ENCODE measurements at regions not wholly inside any gene's neighbourhood (a gene's known extent, or its start where the extent isn't known, plus 50 kb on each side); places are given as distances from the start of the nearest gene placed in this dataset.

GRCh38 chr11:103596315-103596714 lies 440.1 kb upstream of the DDI1 start:
- H3K27ac ChIP-seq: no peak overlapping the region
- no peak for FAIRE-seq
- H3K9me3 ChIP-seq: no peaks in the 10 kb centered on the region
- intact Hi-C loops (cut with DNase I): loop anchor here in 1 of 3 donors (10.0 kb wide), 1 partner anchor 392 kb away; no protein-coding TSS in a partner anchor
- WGBS, 2 donors: 87 to 94% methylated on average over 3 of the region's 3 CpGs
- no peak for ATAC-seq
- no peaks in the 10 kb centered on the region for H3K27me3 ChIP-seq
- H3K4me1 ChIP-seq: no peaks in the 10 kb centered on the region
- no peak overlapping the region for H3K4me3 ChIP-seq
- no peak for TF ChIP-seq CTCF (IDR thresholded peaks at IDR 0.05)
- DNase-seq: no peak
- H3K36me3 ChIP-seq: no peaks in the 10 kb centered on the region

DNA sequence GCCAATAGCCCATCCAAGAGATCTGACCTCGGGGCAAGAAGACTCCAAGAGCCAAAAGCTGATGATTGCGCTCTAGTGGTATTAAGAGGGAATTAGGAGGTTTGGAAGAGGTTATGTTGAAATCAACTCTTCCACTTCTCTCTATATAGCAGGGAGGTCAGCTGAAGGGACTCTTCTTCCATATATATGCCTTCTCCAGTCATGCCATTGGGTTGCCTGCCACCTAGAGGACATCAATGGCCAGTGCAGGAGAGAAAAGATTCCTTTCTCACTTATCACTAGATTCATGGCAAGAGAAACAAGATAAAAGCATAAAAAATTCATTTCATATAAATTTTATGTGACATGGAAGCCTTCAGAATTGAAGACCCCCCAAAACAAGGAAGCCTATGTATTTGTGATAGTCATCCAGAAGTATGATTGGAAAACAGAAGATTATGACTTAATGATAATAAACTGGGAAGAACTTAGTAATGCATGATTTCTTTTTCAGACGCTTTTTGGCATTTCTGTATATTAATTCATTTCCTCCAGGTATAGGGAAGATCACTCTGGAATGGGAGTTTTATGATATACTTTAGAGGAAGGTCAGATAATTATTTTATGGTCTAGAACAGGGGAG lies 435.1 kb upstream of the DDI1 start:
- Histone ChIP-seq H3K9me3 (no peaks in the 10 kb centered on the region), H3K27me3 (no peaks in the 10 kb centered on the region), H3K27ac (no peak overlapping the region), H3K4me3 (no peak overlapping the region), H3K36me3 (no peaks in the 10 kb centered on the region), H3K4me1 (no peaks in the 10 kb centered on the region)
- FAIRE-seq (no peak), ATAC-seq (peak in 3 of 4 donors; percentile 86 to 90 (median 88)), DNase-seq (peak in 3 of 6 donors; percentile 13 to 33 (median 27))
- WGBS, 2 donors: 58 to 62% methylated on average over 3 of the region's 3 CpGs
- peak; percentile 70 to 80 (median 76) for TF ChIP-seq CTCF (IDR thresholded peaks at IDR 0.05)
- intact Hi-C loops (cut with DNase I): loop anchor here in 1 of 3 donors (10.0 kb wide), 1 partner anchor 277 kb away; no protein-coding TSS in a partner anchor

DNA sequence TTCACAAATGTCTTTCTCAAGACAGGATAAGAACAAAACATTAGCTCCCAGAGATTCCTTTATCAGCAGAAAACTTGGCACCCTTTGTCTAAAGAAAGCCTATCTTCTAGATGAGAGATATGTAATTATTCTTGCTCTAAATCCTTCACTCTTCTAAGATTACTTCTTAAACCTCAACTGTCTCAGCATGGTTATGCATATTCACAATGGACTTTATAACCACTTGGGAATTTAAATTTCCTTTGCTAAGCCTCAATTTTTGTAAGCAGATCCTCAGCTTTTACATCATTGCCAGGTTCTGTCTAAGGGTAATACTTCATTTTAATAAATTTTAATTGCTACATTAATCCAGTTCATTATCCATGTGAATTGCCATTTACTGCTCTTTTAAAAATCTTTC lies 433.6 kb upstream of the DDI1 start:
- Histone ChIP-seq H3K27ac (no peak overlapping the region), H3K27me3 (no peaks in the 10 kb centered on the region), H3K9me3 (no peaks in the 10 kb centered on the region), H3K4me1 (no peaks in the 10 kb centered on the region), H3K4me3 (no peak overlapping the region), H3K36me3 (no peaks in the 10 kb centered on the region)
- intact Hi-C loops (cut with DNase I): loop anchor here in 1 of 3 donors (10.0 kb wide), 1 partner anchor 278 kb away; no protein-coding TSS in a partner anchor
- no peak for DNase-seq
- no peak for ATAC-seq
- FAIRE-seq: no peak
- TF ChIP-seq CTCF (IDR thresholded peaks at IDR 0.05): no peak

DNA sequence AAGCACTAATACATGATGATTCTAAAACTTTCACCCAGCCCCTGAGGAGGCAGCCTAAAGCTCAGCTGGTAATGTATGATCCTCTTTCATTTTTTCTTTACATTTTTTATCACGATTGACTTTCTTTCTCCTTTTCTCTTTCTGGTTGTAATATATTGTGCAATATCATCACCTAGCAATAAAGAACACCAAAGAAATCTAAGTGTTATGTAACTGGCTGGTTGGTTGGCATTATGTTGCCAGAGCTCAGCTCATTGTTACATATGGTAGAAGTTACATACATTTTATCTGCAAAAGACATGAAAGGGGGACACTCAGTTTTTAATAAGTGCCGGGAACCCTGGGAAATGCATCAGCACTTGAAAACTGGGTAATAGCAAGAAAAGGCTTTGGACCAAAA lies 432.1 kb upstream of the DDI1 start:
- Histone ChIP-seq H3K36me3 (no peaks in the 10 kb centered on the region), H3K4me1 (no peaks in the 10 kb centered on the region), H3K4me3 (no peak overlapping the region), H3K9me3 (no peaks in the 10 kb centered on the region), H3K27ac (no peak overlapping the region), H3K27me3 (no peaks in the 10 kb centered on the region)
- intact Hi-C loops (cut with DNase I): loop anchor here in 1 of 3 donors (10.0 kb wide), 1 partner anchor 280 kb away; no protein-coding TSS in a partner anchor
- WGBS, 2 donors: 61 to 64% methylated on average over 2 of the region's 2 CpGs
- TF ChIP-seq CTCF (IDR thresholded peaks at IDR 0.05): no peak
- ATAC-seq (no peak), FAIRE-seq (no peak), DNase-seq (no peak)

GRCh38 chr11:103608566-103608965 lies 427.9 kb upstream of the DDI1 start:
- FAIRE-seq (no peak), ATAC-seq (no peak), DNase-seq (no peak)
- Histone ChIP-seq H3K27me3 (no peaks in the 10 kb centered on the region), H3K4me1 (no peaks in the 10 kb centered on the region), H3K9me3 (no peaks in the 10 kb centered on the region), H3K36me3 (no peaks in the 10 kb centered on the region), H3K27ac (no peak overlapping the region), H3K4me3 (no peak overlapping the region)
- intact Hi-C loops (cut with DNase I): loop anchor here in 1 of 3 donors (10.0 kb wide), 1 partner anchor 284 kb away; no protein-coding TSS in a partner anchor
- WGBS, 2 donors: 41 to 47% methylated on average over 3 of the region's 3 CpGs
- no peak for TF ChIP-seq CTCF (IDR thresholded peaks at IDR 0.05)

All from pancreas (tissue), 10 donors.